Colonic mucosa (tissue), 4 donors: ENCODE measurements at regions not wholly inside any gene's neighbourhood (a gene's known extent, or its start where the extent isn't known, plus 50 kb on each side); places are given as distances from the start of the nearest gene placed in this dataset.

Experiments
- DNase-seq: peaks from one replicate; pipeline ENCODE4 v3.0.0-alpha.2; 2020
- H3K27ac ChIP-seq: fragments of 200-600 bp; one replicate; pipeline ENCODE4 v1.8.0; 2021
- H3K27me3 ChIP-seq: fragments of 200-600 bp; one replicate; pipeline ENCODE4 v1.8.0; 2021
- H3K36me3 ChIP-seq: fragments of 200-600 bp; one replicate; pipeline ENCODE4 v1.8.0; 2021
- H3K4me1 ChIP-seq: fragments of 200-600 bp; one replicate; pipeline ENCODE4 v1.8.0; 2021; ENCODE audit warnings: mild to moderate bottlenecking
- H3K4me3 ChIP-seq: fragments of 200-600 bp; one replicate; pipeline ENCODE4 v1.8.0; 2021
- H3K9ac ChIP-seq, 2 donors: one replicate each; pipeline ENCODE4 v1.7.0; 2013; ENCODE audit warnings: control low read depth in 2 of 2, low read depth in 2 of 2, low read length in 2 of 2
- H3K9me3 ChIP-seq: fragments of 200-600 bp; one replicate; pipeline ENCODE4 v1.8.0; 2021
- intact Hi-C: fragments of 100-400 bp; cut with DNase I; formaldehyde crosslinking; loops from one replicate; pipeline ENCODE4 v1.14.1; 2022
- TF ChIP-seq, protein P1 (sequence below): fragments of 200-600 bp; IDR thresholded peaks from one replicate; pipeline ENCODE4 v1.8.0; 2022; ENCODE audit warnings: antibody characterized with exemption, mild to moderate bottlenecking
- donor health status: healthy.
- donor health status: DM: no; HTN: no; CAD: no.
- donor health status: DM: no; HTN: no; CAD: no.

DNA sequence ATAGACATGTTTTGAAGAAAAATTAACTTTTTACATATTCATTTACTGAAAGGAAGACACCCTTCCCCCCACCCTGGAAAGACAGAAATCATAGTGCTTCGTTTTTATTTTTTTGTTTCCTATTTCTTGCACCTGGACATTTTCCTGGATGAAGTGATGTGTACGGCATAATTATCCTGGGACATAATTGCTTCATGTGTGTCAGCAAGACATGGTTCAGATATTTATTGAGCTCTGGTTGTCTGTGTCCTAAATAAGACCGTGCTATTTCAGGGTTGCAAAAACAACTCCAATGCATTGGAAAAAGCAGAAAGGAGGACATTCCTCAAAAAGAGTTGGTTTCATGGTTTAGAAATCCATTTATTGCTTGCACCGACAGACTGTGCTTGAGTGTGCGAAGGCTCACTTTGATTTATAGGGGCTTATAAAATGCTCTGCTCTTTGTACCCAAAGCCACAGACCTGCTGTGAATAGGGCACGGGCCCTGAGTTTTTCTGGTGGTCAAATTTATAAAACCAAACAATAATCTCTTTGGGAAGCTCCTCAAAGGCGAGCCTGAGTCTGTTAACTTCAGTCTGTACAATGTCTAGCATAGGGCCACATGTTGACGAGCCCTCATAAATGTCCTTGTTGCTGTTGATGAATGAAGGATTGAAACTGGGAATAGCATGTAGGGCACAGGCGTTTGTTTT lies 179.5 kb downstream of the SOX4 start:
- no peaks in the 10 kb centered on the region for H3K36me3 ChIP-seq
- no peak overlapping the region for H3K4me3 ChIP-seq
- no peak overlapping the region for H3K27ac ChIP-seq
- no peak for DNase-seq
- TF ChIP-seq, protein P1, sequence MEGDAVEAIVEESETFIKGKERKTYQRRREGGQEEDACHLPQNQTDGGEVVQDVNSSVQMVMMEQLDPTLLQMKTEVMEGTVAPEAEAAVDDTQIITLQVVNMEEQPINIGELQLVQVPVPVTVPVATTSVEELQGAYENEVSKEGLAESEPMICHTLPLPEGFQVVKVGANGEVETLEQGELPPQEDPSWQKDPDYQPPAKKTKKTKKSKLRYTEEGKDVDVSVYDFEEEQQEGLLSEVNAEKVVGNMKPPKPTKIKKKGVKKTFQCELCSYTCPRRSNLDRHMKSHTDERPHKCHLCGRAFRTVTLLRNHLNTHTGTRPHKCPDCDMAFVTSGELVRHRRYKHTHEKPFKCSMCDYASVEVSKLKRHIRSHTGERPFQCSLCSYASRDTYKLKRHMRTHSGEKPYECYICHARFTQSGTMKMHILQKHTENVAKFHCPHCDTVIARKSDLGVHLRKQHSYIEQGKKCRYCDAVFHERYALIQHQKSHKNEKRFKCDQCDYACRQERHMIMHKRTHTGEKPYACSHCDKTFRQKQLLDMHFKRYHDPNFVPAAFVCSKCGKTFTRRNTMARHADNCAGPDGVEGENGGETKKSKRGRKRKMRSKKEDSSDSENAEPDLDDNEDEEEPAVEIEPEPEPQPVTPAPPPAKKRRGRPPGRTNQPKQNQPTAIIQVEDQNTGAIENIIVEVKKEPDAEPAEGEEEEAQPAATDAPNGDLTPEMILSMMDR, result no peak
- H3K27me3 ChIP-seq, result no peaks in the 10 kb centered on the region
- no peaks in the 10 kb centered on the region for H3K4me1 ChIP-seq
- H3K9me3 ChIP-seq, result no peaks in the 10 kb centered on the region
- intact Hi-C loops, result no loop called here
- no peak overlapping the region for H3K9ac ChIP-seq

DNA sequence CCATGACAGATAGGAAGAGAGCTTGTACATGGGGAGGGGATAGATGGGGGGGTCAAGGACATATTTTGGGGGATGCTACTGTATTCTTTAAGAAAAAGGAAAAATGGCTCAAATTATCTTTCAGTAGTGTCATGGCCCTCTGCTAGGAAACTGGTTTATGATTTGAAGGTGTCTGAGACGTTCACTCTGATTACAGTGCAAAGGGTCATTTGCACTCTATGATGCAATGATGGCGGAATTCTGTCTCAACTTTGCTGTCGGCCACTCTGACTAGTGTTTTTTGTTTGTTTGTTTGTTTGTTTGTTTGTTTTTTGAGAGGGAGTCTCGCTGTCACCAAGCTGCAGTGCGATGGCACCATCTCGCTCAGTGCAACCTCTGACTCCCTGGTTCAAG lies 180.0 kb downstream of the SOX4 start:
- Histone ChIP-seq H3K36me3 (no peaks in the 10 kb centered on the region), H3K4me1 (no peaks in the 10 kb centered on the region), H3K9me3 (no peaks in the 10 kb centered on the region), H3K27ac (no peak overlapping the region), H3K27me3 (no peaks in the 10 kb centered on the region), H3K9ac (no peak overlapping the region), H3K4me3 (no peak overlapping the region)
- intact Hi-C loops, result no loop called here
- TF ChIP-seq, protein P1, result no peak
- DNase-seq, result no peak

DNA sequence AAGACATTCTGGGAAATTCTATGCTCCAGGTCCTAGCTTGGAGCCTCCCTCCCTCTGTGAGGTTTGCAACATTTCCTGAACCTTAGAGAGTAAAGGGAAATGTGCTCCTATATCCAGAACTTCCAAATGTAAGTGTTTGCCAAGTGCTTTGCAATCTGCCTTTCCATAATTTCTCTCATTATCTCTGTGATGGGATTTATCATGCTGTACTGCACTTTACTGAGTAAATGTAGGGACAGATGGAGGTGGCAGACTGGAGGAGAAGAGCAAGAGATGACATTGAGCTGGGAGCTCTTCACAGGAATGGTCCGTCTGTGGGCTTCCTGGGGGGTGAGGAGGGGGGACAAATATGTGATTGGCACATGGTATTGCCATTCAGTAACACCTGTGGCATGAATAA lies 184.3 kb downstream of the SOX4 start:
- Histone ChIP-seq H3K27me3 (no peaks in the 10 kb centered on the region), H3K9ac (no peak overlapping the region)

DNA sequence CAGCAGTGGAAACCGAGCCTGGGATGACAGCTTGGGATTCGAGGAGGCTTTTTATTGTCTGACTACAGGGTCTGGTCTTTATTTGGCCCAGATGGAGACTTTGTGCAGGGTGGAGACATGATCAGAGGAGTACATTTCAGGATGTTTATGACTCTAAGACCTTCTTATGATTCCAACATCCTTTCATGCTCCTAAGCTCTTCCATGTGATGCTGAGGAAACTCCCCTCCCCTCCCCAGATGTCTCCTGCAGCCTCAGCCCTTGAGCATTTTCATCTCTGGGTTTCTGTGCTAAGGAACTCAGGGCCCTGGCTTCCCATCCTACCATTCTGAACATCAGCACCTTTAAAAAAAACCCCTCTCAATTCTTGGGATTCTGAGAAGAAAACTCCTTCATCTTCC lies 186.6 kb downstream of the SOX4 start:
- H3K4me1 ChIP-seq, result no peaks in the 10 kb centered on the region
- H3K9ac ChIP-seq, result no peak overlapping the region
- TF ChIP-seq, protein P1, result no peak
- intact Hi-C loops, result no loop called here
- H3K9me3 ChIP-seq, result no peaks in the 10 kb centered on the region
- no peak overlapping the region for H3K4me3 ChIP-seq
- no peak overlapping the region for H3K27ac ChIP-seq
- no peaks in the 10 kb centered on the region for H3K27me3 ChIP-seq
- no peaks in the 10 kb centered on the region for H3K36me3 ChIP-seq
- no peak for DNase-seq

More for the DNA sequence above, 184.3 kb downstream of the SOX4 start:
- no peak for DNase-seq
- intact Hi-C loops, result no loop called here
- Histone ChIP-seq H3K9me3 (no peaks in the 10 kb centered on the region), H3K36me3 (no peaks in the 10 kb centered on the region), H3K4me3 (no peak overlapping the region), H3K4me1 (no peaks in the 10 kb centered on the region), H3K27ac (no peak overlapping the region)
- TF ChIP-seq, protein P1, result no peak

DNA sequence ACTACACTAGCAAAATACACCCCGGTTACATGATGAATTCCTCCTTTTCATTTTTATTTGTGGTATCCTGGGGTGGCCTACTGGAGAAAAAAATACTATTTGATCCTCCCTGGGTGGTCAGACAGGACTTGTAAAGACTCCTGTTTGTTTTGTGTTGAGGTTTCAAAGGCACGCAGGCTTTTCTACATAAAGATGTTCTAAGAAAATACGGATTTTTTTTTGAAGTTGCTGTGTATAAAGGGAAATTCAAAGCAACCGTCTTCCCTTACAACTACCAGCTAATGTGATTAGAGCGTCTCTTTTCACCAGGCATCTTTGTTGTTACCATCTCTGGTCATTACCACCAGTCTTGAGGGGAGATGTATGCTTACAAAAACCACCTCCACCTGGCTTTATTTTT lies 187.1 kb downstream of the SOX4 start:
- no peak overlapping the region for H3K27ac ChIP-seq
- H3K4me1 ChIP-seq, result no peaks in the 10 kb centered on the region
- intact Hi-C loops, result no loop called here
- no peak for DNase-seq
- no peaks in the 10 kb centered on the region for H3K9me3 ChIP-seq
- TF ChIP-seq, protein P1, result no peak
- no peak overlapping the region for H3K4me3 ChIP-seq
- H3K36me3 ChIP-seq, result no peaks in the 10 kb centered on the region
- H3K9ac ChIP-seq, result no peak overlapping the region
- no peaks in the 10 kb centered on the region for H3K27me3 ChIP-seq
